GM18508 (cell line): ENCODE measurements at regions not wholly inside any gene's neighbourhood (a gene's known extent, or its start where the extent isn't known, plus 50 kb on each side); places are given as distances from the start of the nearest gene placed in this dataset.

Experiments
- ATAC-seq: cut with Tn5 transposase; IDR thresholded peaks from one replicate; pipeline ENCODE4 v1.9.1; 2021; ENCODE audit warnings: moderate number of reproducible peaks; ENCODE audit not compliant: insufficient read depth, unreplicated experiment

DNA sequence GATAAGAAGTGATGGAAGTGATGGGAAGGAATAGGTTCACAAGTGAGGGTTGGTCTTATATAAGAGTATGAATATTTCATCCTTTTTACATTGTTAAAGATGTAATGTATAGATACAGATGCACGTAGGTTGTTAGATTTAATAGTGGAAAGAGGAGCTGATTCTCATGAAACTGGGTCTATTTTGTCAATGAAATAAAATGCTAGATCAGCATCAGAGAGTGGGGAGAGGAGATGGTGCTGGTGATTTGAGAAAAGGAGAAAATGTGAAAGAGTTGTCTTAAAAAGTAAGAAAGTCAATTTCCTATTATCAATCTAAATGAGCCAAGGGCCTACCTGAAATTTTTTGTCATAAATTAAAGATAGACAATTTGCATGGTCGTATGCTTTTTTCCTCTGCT is 82.8 kb upstream of the FYN start:
- no peak for ATAC-seq

DNA sequence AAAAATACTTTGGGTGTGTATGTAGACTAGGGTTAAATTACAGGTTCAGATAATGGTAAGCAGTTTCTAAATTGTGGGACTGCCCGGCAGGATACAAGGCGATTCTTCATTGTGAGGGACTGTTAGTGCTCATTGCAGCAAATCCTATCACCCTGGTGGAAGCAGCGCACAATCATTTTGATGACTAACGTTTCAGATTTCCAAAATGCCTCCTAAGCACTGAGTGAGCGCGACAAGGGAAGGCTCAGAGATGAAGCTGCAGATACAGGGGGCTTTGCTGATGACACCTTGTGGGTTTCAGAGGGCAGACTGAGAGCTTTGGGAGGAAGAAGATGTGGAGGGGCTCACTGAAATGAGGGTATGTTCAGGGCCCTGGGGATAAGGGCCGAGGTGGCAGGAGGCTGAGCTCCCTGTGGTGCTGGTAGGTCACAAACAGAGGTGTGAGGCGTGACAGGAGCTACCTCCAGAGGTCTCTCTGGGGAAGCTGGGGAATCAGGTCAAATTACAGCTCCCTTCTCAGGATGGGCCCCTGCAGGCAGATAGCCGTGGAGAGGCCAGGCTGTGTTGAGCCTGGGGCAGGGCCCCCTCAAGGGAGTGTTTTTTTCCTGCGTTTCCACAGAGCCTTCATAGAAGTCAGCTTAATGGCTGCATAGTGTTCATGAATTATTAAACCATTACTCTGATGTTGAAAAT is 84.5 kb upstream of the FYN start:
- ATAC-seq = no peak

DNA sequence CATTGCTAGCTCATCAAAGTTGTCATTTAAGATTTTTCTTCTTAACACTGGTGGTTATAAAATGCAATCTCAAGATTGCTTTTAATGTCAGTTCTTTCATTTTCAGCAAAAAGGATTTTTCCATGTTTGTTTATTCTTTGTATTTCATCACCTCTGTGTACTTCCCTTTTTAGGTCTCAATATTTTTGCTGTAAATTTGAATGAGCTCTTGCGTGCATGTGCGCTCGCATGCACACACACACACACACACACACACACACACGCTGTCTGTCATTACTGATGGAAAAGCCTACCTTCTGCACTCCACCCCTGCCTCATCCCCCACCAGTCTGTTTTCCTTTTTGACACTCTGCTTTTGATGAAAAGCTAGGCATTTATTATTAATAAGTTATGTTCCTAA is 85.3 kb upstream of the FYN start:
- no peak for ATAC-seq

DNA sequence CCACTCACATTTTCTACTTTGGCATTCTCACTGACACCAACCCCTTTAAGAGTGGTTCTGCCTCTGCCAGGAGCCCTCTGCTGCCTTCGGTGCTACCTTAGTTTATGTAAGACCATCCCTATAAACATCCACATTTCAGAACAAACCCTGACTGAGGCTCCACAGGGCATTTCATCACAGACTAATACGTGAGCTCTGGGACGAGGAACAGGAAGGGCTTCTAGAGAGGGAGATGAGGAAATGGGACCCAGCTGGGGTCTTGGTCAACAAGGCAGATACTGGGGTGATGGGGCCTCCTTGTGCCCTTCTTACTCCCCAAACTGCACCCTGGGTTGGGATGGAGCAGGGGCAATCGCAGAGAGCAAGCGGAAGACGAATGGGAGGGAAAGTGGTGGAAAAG is 86.5 kb upstream of the FYN start:
- no peak for ATAC-seq

DNA sequence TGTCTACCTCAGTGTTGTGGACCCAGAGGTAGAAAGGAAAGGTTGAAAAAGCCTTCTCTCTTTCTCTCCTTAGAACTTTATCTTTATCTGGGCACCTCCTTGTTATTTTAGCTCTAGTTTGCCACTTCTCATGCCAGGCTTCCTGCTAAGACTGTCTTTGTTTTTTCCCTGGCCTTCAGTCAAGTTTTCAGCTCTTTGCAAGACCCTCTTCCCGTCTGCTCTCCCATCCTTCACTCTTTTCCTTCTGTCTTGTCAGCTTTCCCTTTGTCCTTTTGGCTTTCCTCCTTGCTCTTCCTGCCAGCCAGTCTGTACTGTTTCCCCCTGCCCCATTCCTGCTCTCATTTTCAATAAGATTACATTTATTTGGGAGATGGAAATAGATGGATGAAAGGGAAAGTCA is 86.8 kb upstream of the CCN6 start:
- no peak for ATAC-seq

DNA sequence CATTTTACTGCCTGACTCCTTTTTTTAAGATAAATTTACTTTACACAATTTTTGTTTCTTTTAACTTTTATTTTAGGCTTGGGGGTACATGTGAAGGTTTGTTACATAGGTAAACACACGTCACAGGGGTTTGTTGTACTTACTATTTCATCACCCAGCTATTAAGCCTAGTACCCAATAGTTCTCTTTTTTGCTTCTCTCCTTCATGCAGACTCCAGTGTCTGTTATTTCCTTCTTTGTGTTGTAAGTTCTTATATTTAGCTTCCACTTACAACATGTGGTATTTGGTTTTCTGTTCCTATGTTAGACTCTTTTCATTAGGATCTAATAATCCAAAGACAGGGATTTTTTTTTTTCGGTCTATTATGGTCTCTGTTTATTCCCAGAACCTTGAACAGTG is 83.5 kb upstream of the CCN6 start:
- ATAC-seq = no peak

DNA sequence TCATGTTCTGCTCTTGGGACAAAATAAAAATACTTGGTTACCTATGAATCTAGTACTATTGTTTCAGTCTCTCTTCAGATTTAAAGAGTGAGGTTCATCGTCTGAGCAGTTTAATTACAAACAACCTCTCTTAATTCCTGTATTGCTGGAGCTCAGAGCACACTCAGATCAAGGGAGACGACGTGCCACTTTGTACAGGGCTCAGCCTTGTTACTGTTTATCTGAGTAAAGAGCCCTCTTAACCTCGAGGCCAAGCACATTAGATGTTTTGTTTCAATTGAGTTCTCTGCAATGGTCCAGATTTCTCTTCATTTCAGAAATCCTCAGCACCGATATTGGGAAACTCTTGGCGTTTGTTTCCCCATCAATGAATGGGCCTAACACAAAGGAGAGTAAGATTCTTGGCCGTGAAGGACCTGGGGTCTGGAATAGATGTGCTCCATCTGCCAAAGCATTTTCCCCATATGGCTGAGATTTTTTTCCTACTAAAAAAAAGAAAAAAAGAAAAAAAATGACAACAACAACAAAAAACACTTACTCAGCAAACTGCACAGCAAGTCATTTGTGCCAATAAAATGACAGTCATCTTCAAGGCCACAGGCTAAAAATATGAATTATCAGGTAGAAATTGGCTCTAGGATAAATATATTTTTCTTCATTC is 82.6 kb upstream of the CCN6 start:
- no peak for ATAC-seq

DNA sequence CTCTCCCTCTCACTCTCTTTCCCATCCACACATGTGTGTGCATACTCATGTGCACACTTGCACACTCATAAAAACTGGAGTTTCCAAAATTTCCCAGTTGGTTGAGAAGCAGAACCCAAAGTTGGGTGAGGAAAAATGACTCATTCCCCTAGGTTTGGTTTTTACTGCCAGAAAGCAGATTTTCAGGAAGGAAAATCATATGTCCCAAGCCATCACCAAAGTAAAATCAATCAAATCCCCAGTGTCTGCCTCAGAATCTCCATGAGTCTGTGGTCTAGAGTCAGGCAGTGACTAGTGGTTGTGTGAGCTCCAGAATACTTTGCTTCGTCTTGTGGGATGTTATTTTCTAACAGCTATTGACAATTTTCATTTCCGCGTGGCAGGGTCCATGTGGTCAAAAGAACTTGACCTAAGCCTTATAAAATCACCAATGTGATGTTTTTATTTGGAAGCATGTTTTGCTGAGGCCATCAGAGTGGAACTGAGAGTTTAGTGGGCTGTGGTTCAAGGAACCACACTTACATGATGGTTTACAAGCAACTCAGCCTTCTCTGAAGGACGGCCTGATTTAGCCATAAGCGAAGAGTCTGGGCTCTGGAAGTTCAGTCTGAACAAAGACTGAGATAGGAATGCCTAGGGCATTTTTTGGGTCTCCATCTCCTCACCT is 81.9 kb upstream of the CCN6 start:
- no peak for ATAC-seq

DNA sequence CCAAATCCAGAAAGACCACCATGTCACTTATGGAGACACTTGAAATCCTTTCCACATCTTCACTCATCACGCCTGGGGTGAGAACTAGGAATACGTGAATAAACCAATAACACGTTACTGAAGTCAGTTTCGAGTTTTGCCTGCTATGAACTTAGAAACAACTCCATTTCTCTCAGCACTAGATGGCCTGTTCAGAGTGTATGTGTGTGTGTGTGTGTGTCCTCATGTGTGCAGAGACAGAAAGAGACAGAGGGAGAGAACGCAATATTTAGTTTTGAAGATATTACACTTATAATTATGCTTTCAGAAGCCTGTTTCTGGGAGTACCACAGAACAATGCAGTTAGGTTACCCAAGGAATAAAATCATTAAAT is 81.2 kb upstream of the CCN6 start:
- ATAC-seq = no peak

DNA sequence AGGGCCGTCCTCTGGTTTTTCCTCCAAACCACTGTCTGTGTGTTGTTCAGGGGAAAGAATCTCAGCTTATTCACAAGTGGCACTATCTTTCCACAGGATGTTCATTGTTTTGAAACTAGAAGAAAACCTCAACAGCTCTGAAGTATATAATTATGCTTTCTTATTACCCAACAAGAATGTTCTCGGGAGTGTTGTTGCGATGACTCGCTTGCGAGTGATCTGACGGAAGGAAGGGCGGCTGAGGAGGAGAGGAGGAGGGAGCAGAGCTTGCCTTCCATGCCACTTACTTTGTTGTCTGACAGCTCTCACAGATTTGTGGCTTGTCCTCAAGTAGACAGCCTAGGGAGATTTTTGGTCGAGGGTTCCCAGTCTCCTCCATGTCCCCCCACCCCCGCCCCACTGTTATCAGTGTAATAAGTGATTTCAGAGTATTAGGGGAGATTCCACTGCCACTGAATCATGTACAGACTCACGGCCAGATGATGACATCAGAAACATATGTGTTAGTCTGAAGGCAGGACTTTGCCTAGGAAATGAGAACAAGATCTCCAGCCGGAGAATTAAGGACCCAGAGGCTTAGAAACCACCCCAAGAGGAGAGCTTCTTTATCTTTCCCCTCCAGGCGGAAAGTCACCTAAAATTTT is 80.7 kb upstream of the CCN6 start:
- ATAC-seq = no peak

DNA sequence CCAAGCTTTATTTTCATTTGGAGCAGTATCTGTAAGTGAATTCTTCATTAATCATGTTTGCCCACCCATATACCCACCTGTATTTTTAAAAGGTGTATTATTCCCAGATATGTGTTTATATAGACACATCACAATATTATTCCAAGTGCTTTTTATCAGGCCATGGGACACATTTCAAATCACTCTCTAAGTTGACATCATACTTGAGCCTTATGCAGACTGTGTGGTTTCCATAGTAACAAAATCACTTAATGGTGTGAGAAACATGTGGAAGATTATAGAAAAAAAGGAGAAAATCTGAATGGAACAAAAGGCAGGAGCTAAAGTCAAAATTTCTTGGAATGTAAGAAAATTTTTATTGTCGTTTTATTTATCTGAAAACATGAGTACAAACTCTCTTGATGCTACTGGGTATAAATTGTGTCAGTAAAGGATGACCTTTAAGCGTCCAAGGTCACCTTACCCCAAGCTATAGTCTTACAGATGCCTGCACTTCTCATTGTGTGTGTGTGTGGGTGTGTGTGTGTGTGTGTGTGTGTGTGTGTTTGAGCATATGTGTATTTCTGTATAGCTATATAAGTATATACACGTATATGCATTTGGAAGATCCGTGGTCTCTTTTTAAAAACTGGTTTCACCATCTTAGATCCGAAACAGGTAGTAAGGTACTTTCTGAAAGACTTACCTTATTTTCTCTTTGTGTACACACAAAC is 79.8 kb upstream of the CCN6 start:
- ATAC-seq = no peak

DNA sequence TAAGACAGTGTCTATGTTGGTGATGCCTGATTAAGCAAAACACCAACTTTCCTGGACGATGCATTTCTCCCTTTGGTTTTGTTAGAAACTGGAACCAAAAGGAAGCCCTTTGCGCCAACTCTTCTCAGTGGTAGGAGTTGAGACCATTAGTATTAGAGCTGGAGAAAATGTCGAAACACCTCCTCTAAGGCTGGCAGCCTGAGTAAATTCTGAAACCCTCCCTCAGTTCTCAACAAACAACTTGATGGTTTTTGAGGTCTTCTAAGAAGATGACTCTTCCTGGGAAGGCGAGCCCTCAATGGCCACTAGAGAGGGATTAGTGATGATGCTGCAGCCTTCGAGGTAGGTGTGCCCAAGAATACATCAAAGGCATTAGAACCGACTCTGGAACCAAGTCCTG is 78.4 kb upstream of the CCN6 start:
- no peak for ATAC-seq

DNA sequence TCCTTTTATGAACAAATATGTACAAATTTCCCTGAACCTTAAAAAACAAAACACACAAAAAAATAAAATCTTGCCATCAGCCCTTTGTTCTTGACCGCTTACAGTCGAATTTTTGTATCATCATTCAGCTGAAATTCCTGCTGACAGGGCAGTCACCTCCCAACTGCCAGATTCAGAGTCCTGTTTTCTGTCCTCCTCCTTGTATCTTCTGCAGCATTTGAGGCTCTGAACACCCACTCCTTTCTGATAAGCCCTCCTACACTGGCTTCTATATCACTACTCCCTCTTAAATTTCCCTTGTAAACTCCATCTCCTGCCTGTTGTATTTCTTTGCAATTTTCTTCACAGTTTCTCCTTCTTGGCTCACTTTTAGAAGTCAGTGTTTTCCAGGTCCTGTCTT is 77.8 kb upstream of the CCN6 start:
- no peak for ATAC-seq

DNA sequence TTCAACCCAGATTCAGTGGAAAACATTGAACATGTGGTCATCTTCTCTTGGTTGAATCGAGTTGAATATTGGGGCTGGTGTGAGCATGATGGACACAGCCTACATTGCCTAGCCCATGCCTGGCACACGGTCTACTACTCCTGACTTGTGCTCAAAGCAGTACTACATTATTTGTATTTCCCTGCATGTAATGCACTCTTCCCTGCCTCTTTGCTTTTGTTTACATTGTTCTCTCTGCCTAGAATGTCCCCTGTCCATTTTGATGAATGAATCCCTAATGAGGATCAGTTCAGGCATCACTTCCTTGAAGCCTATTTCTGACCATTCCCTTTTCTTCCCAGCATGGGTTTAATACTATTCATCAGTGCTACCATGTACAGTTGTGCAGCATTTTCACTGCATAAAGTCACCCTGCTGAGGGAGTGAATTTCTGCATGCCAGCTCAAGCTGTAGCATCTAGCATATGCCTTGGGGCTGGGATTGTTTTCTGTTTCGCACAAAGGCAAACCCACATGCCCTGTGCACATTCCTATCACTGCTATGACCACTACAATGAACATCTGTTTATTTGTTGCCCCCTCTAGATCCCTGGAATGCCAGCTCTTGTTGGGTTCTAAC is 75.3 kb upstream of the CCN6 start:
- ATAC-seq = no peak

DNA sequence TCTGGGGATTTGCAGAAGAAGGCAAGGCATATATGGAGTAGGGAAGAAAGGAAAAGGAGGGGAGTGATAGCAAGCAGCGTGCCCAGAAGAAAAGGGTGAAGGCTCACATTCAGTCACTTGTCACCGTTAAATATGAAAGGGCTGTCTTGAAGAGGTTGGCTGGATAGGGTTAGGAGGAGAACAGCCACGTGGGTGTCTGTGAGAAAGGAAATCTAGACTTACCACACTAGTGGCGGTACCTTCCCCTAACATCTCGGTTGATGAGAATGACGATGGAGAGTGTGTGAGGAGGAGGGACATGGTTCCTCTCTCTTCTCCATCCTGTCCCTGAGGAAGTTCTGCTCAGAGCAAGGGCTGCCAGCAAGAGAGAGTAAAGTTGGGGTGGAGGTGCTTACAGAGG is 74.3 kb upstream of the CCN6 start:
- ATAC-seq = no peak

DNA sequence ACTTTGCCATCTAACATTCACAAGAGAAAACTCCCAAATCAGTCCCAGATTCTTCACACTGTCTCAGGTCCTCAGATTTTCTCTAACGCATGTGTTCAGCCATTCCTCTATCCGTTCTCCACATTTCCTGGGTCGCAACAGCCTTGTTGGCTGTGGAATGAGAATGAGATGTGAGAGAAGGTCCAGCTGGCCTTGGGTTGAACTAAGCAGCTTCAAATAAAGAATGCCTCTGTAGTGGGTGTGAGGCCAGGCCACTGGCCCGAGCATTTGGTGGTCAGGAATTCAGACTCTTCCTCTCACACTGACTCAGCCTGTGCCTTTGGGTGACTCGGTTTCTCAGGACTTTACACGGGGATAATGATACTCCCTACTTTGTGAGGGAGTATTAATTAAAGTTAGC is 73.8 kb upstream of the CCN6 start:
- ATAC-seq = no peak

DNA sequence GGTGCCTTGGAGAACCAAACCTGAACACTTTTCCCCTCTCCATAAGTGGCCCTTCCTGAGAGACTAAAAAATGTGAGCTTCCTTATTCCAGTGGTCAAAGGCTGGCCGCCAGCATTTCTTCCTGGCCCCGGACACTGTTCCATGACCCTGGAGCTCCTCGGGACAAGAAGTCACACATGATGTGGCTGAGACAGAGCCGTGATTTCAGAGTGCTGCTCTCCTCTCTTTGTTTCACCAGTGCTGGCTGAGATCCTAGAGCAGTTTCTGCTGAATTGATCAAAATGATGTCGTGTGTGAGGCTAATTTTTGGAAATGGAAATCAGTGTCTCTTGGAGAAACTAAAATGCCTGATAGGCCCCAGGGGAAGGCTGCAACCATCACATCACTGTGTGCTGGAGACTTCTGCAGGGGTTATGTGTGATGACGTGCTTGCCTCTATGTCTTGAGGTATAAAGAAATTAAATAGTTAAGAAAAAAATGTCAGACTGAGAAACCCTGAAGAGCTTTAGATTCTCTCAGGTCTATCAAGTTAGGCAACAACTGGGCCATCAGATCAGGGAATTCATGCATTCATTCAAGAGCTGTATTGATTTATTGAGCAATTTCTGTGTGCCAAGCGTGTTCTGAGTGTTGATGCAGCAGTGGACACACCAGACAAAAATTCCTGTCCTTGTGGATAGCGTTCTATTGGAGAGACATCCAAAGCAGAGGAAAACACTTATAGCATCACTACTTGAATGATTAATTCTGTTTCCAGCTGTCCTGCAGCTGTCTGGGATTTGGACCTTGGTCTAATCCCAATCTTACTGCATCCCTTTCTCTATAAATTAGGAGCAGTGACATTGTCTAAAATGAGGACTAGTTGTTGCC is 72.7 kb upstream of the CCN6 start:
- ATAC-seq = no peak

DNA sequence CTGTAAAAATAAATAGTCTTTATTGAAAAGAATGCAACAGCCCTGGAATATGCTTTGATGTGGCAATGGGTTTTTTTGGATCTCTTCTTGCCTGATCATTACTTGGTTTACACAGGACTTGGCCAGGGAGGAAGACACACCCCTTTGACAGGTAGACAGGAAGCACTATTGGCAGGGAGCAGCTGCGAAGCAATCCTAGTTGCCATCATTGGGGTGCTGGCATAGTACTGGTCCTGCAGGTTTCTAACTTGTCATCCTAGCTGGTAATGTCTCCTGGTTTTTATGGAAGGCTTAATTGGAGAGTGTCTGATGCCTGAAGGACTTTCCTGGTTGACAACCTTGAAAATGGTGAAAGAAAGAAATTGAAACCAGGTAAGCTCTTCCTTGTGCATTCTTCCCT is 71.2 kb upstream of the CCN6 start:
- ATAC-seq = no peak

DNA sequence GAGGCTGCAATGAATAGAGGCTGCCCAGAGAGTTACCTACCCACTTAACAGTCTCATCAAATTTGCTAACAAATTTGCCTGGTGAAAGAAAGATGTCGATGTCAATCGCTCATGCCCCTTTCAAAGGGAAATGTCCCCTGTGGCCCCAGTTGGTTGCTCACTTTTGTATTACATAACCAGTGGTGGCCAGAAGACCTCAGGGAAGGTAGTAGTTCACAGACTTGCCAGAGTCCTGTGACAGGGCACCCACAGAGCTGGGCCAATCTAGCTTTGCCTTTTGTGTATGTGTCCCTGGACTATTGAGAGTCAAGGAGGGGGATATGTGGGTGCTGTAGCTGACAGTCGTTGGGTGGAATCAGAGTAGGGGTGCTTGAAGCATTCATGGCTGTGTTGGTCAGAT is 70.7 kb upstream of the CCN6 start:
- ATAC-seq = no peak

DNA sequence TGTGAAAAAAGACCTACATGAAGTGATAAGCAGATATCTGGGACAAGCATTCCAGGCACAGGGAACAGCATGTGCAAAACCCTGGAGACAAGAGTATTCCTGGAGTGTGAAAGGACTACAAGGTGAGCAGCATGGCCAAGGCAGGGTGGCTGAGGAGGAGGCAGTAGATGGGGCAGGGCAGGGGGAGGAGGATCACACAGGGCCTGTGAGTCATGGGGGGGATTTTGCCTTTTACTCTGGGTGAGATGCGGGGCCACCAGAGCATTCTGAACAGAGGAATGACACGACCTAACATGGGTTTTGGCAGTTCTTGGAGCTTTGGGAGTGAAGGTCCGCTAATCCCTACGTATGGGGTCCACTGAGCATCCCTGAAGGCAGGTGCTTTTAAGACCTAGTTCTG is 69.8 kb upstream of the CCN6 start:
- ATAC-seq = no peak
